DND-41 (cell line): ENCODE measurements at regions not wholly inside any gene's neighbourhood (a gene's known extent, or its start where the extent isn't known, plus 50 kb on each side); places are given as distances from the start of the nearest gene placed in this dataset.

ENCODE experiments used
- EZH2 ChIP-seq: IDR thresholded peaks from 3 replicates; pipeline ENCODE4 v1.6.1; 2012; ENCODE audit warnings: borderline replicate concordance, low read depth, mild to moderate bottlenecking, moderate library complexity, low read length, inconsistent platforms; ENCODE audit not compliant: severe bottlenecking
- TF ChIP-seq, protein P1 (sequence below): IDR thresholded peaks from 2 replicates; pipeline ENCODE4 v1.5.1; 2012; ENCODE audit warnings: borderline replicate concordance, low read length, moderate library complexity, mild to moderate bottlenecking; ENCODE audit not compliant: poor library complexity, severe bottlenecking; ENCODE audit errors: extremely low read depth

DNA sequence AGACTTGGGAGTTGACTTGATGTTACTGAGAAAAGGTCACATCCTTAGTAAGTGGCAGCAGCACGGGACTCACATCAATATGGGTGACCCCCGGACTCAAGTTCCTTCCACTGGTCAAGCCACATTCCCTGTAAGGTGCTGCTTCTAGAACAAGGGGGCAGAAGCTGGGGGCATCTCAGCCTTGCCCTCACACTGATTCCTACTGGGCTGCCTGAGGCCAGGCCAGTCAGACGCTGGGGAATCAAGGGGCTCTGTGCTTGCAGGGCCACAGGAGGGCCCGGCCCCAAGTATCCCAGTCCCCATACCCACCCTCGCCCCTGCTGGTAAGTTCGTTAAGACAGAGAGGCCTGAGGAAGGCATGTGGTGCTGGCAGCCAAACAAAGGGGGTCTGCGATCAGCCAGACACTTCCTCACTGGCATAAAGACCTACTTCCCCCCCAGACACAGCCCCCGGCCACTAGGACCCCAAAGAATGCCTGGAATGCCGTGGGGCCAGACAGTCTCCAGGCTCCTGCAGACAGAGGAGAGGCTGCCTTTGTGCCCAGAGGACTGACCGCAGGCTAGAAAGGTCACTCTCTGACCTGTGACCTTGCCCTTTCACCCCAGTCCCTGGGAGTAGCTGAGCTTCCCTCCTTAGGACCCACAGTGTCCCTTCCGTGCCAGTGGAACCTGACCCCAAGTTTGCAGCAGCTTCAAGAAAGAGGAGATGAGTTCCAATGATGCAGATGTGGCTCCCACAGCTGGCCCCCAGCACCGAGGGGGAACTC lies 83.6 kb downstream of the HS1BP3 start:
- TF ChIP-seq, protein P1, sequence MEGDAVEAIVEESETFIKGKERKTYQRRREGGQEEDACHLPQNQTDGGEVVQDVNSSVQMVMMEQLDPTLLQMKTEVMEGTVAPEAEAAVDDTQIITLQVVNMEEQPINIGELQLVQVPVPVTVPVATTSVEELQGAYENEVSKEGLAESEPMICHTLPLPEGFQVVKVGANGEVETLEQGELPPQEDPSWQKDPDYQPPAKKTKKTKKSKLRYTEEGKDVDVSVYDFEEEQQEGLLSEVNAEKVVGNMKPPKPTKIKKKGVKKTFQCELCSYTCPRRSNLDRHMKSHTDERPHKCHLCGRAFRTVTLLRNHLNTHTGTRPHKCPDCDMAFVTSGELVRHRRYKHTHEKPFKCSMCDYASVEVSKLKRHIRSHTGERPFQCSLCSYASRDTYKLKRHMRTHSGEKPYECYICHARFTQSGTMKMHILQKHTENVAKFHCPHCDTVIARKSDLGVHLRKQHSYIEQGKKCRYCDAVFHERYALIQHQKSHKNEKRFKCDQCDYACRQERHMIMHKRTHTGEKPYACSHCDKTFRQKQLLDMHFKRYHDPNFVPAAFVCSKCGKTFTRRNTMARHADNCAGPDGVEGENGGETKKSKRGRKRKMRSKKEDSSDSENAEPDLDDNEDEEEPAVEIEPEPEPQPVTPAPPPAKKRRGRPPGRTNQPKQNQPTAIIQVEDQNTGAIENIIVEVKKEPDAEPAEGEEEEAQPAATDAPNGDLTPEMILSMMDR = no peak
- TF ChIP-seq EZH2 = no peak
